A549 (cell line): ENCODE measurements at regions not wholly inside any gene's neighbourhood (a gene's known extent, or its start where the extent isn't known, plus 50 kb on each side); places are given as distances from the start of the nearest gene placed in this dataset.

ENCODE experiments used
- ATAC-seq, 2 experiments: fragments of 200-7000 bp in 1 of 2; fragments of >200 bp in 1 of 2; cut with Nextera tagmentation in 1 of 2; cut with Tn5 transposase in 1 of 2; 3 replicates each; pipeline versions ENCODE4 v1.8.0 to v1.9.1; 2018 to 2020; ENCODE audit warnings: mild to moderate bottlenecking in 1 of 2, moderate library complexity in 1 of 2
- CTCF ChIA-PET: fragments of 300-600 bp; sonication (Branson Sonifier 250); formaldehyde crosslinking; extraction: SDS; loops from one replicate; lab custom pipeline; 2021; ENCODE audit warnings: antibody characterized with exemption, inconsistent platforms; lab: Yijun Ruan, JAX
- POLR2A ChIA-PET: fragments of 350-600 bp; formaldehyde crosslinking; extraction: SDS; loops from one replicate; lab custom pipeline; 2021; ENCODE audit warnings: antibody characterized with exemption, inconsistent platforms; lab: Yijun Ruan, JAX
- DNase-seq, 2 experiments: peaks; one replicate each; pipeline versions ENCODE4 v3.0.0 to v3.0.0-alpha.2; 2011 to 2016; ENCODE audit warnings: low read depth in 1 of 2, low spot score in 1 of 2
- FAIRE-seq: peaks from 2 replicates; lab custom pipeline; 2011; peaks lifted over from hg19 to GRCh38; lab: Jason Lieb, UNC
- H3K27ac ChIP-seq, 2 experiments: fragments of >200 bp; sonication (Bioruptor Twin); formaldehyde crosslinking; 3 replicates each; pipeline ENCODE4 v1.5.1; 2016 to 2017
- H3K4me1 ChIP-seq: fragments of >200 bp; sonication (Bioruptor Twin); formaldehyde crosslinking; 3 replicates; pipeline ENCODE4 v1.6.1; 2016
- H3K4me2 ChIP-seq: fragments of >200 bp; sonication (Bioruptor Twin); formaldehyde crosslinking; 3 replicates; pipeline ENCODE4 v1.6.1; 2016
- H3K4me3 ChIP-seq: fragments of >200 bp; sonication (Bioruptor Twin); formaldehyde crosslinking; 3 replicates; pipeline ENCODE4 v1.5.1; 2016
- H3K9me3 ChIP-seq: fragments of >200 bp; sonication (Bioruptor Twin); formaldehyde crosslinking; 3 replicates; pipeline ENCODE4 v1.6.1; 2016
- EHMT2 ChIP-seq: fragments of 200-600 bp; sonication (generic); IDR thresholded peaks from 2 replicates; pipeline ENCODE4 v1.6.1; 2016; ENCODE audit warnings: antibody characterized with exemption, low read depth, mild to moderate bottlenecking, moderate library complexity
- ESRRA ChIP-seq: fragments of 150-350 bp; IDR thresholded peaks from 2 replicates; pipeline ENCODE4 v1.6.1; 2014; ENCODE audit warnings: mild to moderate bottlenecking, low read length, borderline replicate concordance
- FOSB ChIP-seq: fragments of 250-450 bp; sonication (Bioruptor Pico); IDR thresholded peaks from 2 replicates; pipeline ENCODE4 v1.5.0; 2020; ENCODE audit warnings: mild to moderate bottlenecking, moderate library complexity
- FOSL2 ChIP-seq, 2 experiments: fragments of 450-650 bp in 1 of 2; fragments of >200 bp in 1 of 2; sonication (Bioruptor Twin) in 1 of 2; formaldehyde crosslinking; IDR thresholded peaks; 2 replicates each; pipeline versions ENCODE4 v1.5.0 to v1.6.1; 2016 to 2020; ENCODE audit warnings: mild to moderate bottlenecking in 1 of 2, moderate library complexity in 1 of 2
- GATA3 ChIP-seq: IDR thresholded peaks from 2 replicates; pipeline ENCODE4 v1.6.1; 2012; ENCODE audit warnings: borderline replicate concordance
- HDAC2 ChIP-seq: fragments of 200-600 bp; sonication (generic); IDR thresholded peaks from 2 replicates; pipeline ENCODE4 v1.6.1; 2016
- JUNB ChIP-seq: fragments of >200 bp; sonication (Bioruptor Twin); formaldehyde crosslinking; IDR thresholded peaks from 2 replicates; pipeline ENCODE4 v1.6.1; 2016
- KDM1A ChIP-seq: fragments of 200-600 bp; sonication (generic); IDR thresholded peaks from 2 replicates; pipeline ENCODE4 v1.6.1; 2016; ENCODE audit warnings: low read depth, mild to moderate bottlenecking
- MAX ChIP-seq: IDR thresholded peaks from 2 replicates; pipeline ENCODE4 v1.6.1; 2012
- MAZ ChIP-seq: fragments of 150-350 bp; IDR thresholded peaks from 2 replicates; pipeline ENCODE4 v1.6.1; 2014; ENCODE audit warnings: antibody characterized with exemption, low read depth, low read length, borderline replicate concordance
- RAD21 ChIP-seq, 2 experiments: fragments of >200 bp in 1 of 2; sonication (Bioruptor Twin) in 1 of 2; formaldehyde crosslinking in 1 of 2; IDR thresholded peaks in 1 of 2; conservative IDR thresholded peaks in 1 of 2; 2 replicates in 1 of 2; 3 replicates in 1 of 2; pipeline ENCODE4 v1.6.1; 2012 to 2018; ENCODE audit warnings: inconsistent platforms in 1 of 2
- RARB ChIP-seq: fragments of 250-450 bp; sonication (Bioruptor Pico); IDR thresholded peaks from 2 replicates; pipeline ENCODE4 v1.8.0; 2021; ENCODE audit warnings: mild to moderate bottlenecking, moderate library complexity
- REST ChIP-seq: fragments of 200-600 bp; sonication (generic); IDR thresholded peaks from 2 replicates; pipeline ENCODE4 v1.6.1; 2016; ENCODE audit warnings: antibody characterized with exemption, mild to moderate bottlenecking, moderate library complexity
- SMC3 ChIP-seq: fragments of >200 bp; sonication (Bioruptor Twin); formaldehyde crosslinking; IDR thresholded peaks from 3 replicates; pipeline ENCODE4 v1.6.1; 2018; ENCODE audit warnings: inconsistent platforms
- SREBF2 ChIP-seq: fragments of 450-650 bp; IDR thresholded peaks from 2 replicates; pipeline ENCODE4 v1.6.1; 2014; ENCODE audit warnings: mild to moderate bottlenecking, moderate library complexity
- TFCP2L1 ChIP-seq: fragments of 250-450 bp; sonication (Bioruptor Pico); IDR thresholded peaks from 2 replicates; pipeline ENCODE4 v1.5.0; 2021; ENCODE audit warnings: mild to moderate bottlenecking
- ZSCAN20 ChIP-seq: fragments of 250-450 bp; sonication (Bioruptor Pico); IDR thresholded peaks from 2 replicates; pipeline ENCODE4 v1.8.0; 2022; ENCODE audit warnings: mild to moderate bottlenecking, moderate library complexity
- WGBS: methylation state at CpG from one replicate; pipeline ENCODE4 v1.1.6; 2017; ENCODE audit errors: missing lambda C conversion rate; 5-methylcytosine and 5-hydroxymethylcytosine counted together

- TF ChIP-seq EHMT2 (no peak), FOSB (no peak), ZSCAN20 (CRISPR knock-in tag) (no peak)
Observed at GRCh38 chr5:142530904-142531303, 155.0 kb downstream of the FGF1 start (continued).

GRCh38 chr5:142529626-142530278, 156.1 kb downstream of the FGF1 start:
- DNase-seq, result peak in 1 of 2 experiments; percentile 50
- CTCF ChIA-PET, result interaction anchor here (0.6 kb wide), 1 partner anchor 19 kb away, joined by 3 read pairs; no protein-coding TSS in a partner anchor
- TF ChIP-seq JUNB (0 out of 2 replicates have a peak, but pooled peaks have one; percentile 29), RARB (CRISPR knock-in tag) (no peak), FOSL2 (IDR thresholded peaks at IDR 0.05) (0 out of 2 replicates have a peak, but pooled peaks have one; percentile 7), FOSL2 (CRISPR knock-in tag; IDR thresholded peaks at IDR 0.05) (no peak)
- TF ChIP-seq, all 56 proteins: peak for 2
- 33% methylated on average over 4 of the region's 4 CpGs for WGBS
- Histone ChIP-seq H3K4me2 (peak overlapping the region; percentile 6; the same call in 1 of the 3 replicates), H3K9me3 (peaks cover 7% of the 10 kb centered on the region), H3K27ac (peak overlapping the region in 1 of 2 experiments; percentile 41; a peak in 2 of 6 replicates), H3K4me3 (no peak overlapping the region), H3K4me1 (peaks cover 14% of the 10 kb centered on the region; the same call in 2 of the 3 replicates)
- FAIRE-seq (no peak), ATAC-seq (peak; percentile 70 to 75; a peak in 4 of 6 replicates)
- POLR2A ChIA-PET, result no interaction called here

- Histone ChIP-seq H3K27ac (no peak overlapping the region), H3K4me1 (peaks cover 14% of the 10 kb centered on the region; the same call in 2 of the 3 replicates), H3K4me2 (no peak overlapping the region), H3K4me3 (no peak overlapping the region), H3K9me3 (no peaks in the 10 kb centered on the region)
- ChIA-PET POLR2A (no interaction called here), CTCF (interaction anchor here (1.0 kb wide), 1 partner anchor 21 kb away, joined by 8 read pairs; no protein-coding TSS in a partner anchor)
- no peak for DNase-seq
- WGBS, result 56% methylated on average over 3 of the region's 3 CpGs
- ATAC-seq, result no peak
- no peak for FAIRE-seq
- TF ChIP-seq KDM1A, result no peak
- TF ChIP-seq SREBF2, result no peak
- no peak for TF ChIP-seq TFCP2L1 (CRISPR knock-in tag)
- TF ChIP-seq HDAC2, result no peak
- no peak for TF ChIP-seq RAD21 (conservative IDR thresholded peaks at IDR 0.05 in 1 of 2, IDR thresholded peaks at IDR 0.05 in 1 of 2)
- no peak for TF ChIP-seq REST
- TF ChIP-seq JUNB, result no peak
- TF ChIP-seq SMC3, result no peak
- no peak for TF ChIP-seq GATA3
- TF ChIP-seq MAZ, result no peak
- TF ChIP-seq MAX, result no peak
- no peak for TF ChIP-seq ESRRA
Observed at GRCh38 chr5:142527664-142528295, 158.1 kb downstream of the FGF1 start.
